Endothelial cell of umbilical vein (primary cell): ENCODE measurements at regions not wholly inside any gene's neighbourhood (a gene's known extent, or its start where the extent isn't known, plus 50 kb on each side); places are given as distances from the start of the nearest gene placed in this dataset.

Experiments
- BruUV-seq: library from RNA; stranded (reverse); fragments of 400-500 nt; replicated peaks from 2 replicates; lab custom pipeline; 2021; lab: Mats Ljungman, UMichigan
- CTCF ChIA-PET: fragments of 300-600, 350-600 bp; sonication (Branson Sonifier 250); formaldehyde crosslinking; loops from one replicate; lab custom pipeline; 2021; ENCODE audit warnings: antibody characterized with exemption, inconsistent platforms; lab: Charles Lee
- POLR2A ChIA-PET: fragments of 300-600, 350-600 bp; sonication (Branson Sonifier 250); formaldehyde crosslinking; loops from one replicate; lab custom pipeline; 2021; ENCODE audit warnings: antibody characterized with exemption, inconsistent platforms; lab: Charles Lee
- DNase-seq: peaks from one replicate; pipeline ENCODE4 v3.0.0-alpha.2; 2011; ENCODE audit warnings: low read depth, low spot score
- FAIRE-seq: peaks from 2 replicates; lab custom pipeline; 2011; peaks lifted over from hg19 to GRCh38; lab: Jason Lieb, UNC
- H2AFZ ChIP-seq: 2 replicates; pipeline ENCODE4 v1.6.0; 2012; ENCODE audit warnings: low read depth, low read length, control low read depth, inconsistent platforms
- H3K27ac ChIP-seq: 2 replicates; pipeline ENCODE4 v1.5.1; 2011; ENCODE audit warnings: low read depth, mild to moderate bottlenecking, control low read depth, low read length, moderate library complexity; ENCODE audit not compliant: insufficient read depth
- H3K27me3 ChIP-seq, 2 experiments: 2 replicates each; pipeline versions ENCODE4 v1.6.0 to v1.6.1; 2011; ENCODE audit warnings: low read length in 2 of 2, mixed read lengths in 1 of 2; ENCODE audit not compliant: control insufficient read depth in 2 of 2, insufficient read depth in 2 of 2
- H3K36me3 ChIP-seq, 2 experiments: 2 replicates in 1 of 2; 3 replicates in 1 of 2; pipeline ENCODE4 v1.5.1; 2011; ENCODE audit warnings: low read length in 2 of 2, mild to moderate bottlenecking in 1 of 2, moderate library complexity in 1 of 2; ENCODE audit not compliant: control insufficient read depth in 2 of 2, insufficient read depth in 2 of 2; ENCODE audit errors: extremely low read depth in 1 of 2
- H3K4me1 ChIP-seq: 3 replicates; pipeline ENCODE4 v1.5.1; 2011; ENCODE audit warnings: mild to moderate bottlenecking, low read length; ENCODE audit not compliant: control insufficient read depth, insufficient read depth; ENCODE audit errors: extremely low read depth
- H3K4me2 ChIP-seq: 2 replicates; pipeline ENCODE4 v1.6.1; 2011; ENCODE audit warnings: low read length, control low read depth, mixed read lengths; ENCODE audit not compliant: insufficient read depth
- H3K4me3 ChIP-seq, 3 experiments: fragments of 200-600 bp in 1 of 3; sonication (generic), shearing (Covaris generic) in 1 of 3; replicated peaks in 1 of 3; 2 replicates each; pipeline ENCODE4 v1.5.1; 2011 to 2016; ENCODE audit warnings: control low read depth in 3 of 3, low read length in 3 of 3, mild to moderate bottlenecking in 2 of 3, inconsistent platforms in 1 of 3, low read depth in 1 of 3, moderate library complexity in 1 of 3; ENCODE audit not compliant: insufficient read depth in 1 of 3
- H3K79me2 ChIP-seq: 2 replicates; pipeline ENCODE4 v1.6.0; 2012; ENCODE audit warnings: low read length, inconsistent platforms; ENCODE audit not compliant: control insufficient read depth, insufficient read depth
- H3K9ac ChIP-seq: replicated peaks from 2 replicates; pipeline ENCODE3; 2011; ENCODE audit warnings: low read length, control low read depth; ENCODE audit not compliant: insufficient read depth; ENCODE audit errors: extremely low read depth
- H3K9me1 ChIP-seq: replicated peaks from 3 replicates; pipeline ENCODE4 v1.6.0; 2011; ENCODE audit warnings: mild to moderate bottlenecking, low read length; ENCODE audit not compliant: control insufficient read depth, insufficient read depth; ENCODE audit errors: extremely low read depth
- H3K9me3 ChIP-seq: replicated peaks from 2 replicates; pipeline ENCODE4 v1.5.1; 2012; ENCODE audit warnings: low read length, inconsistent platforms; ENCODE audit not compliant: control insufficient read depth, insufficient read depth
- H4K20me1 ChIP-seq: replicated peaks from 2 replicates; pipeline ENCODE3; 2011; ENCODE audit warnings: mild to moderate bottlenecking, low read length; ENCODE audit not compliant: control insufficient read depth, insufficient read depth; ENCODE audit errors: extremely low read depth
- CTCF ChIP-seq, 2 donors: IDR thresholded peaks; 1 replicate in 1 of 2; 2 replicates in 1 of 2; pipeline ENCODE4 v1.5.1; 2011; ENCODE audit warnings: low read length in 2 of 2, mild to moderate bottlenecking in 2 of 2, moderate library complexity in 2 of 2, control low read depth in 1 of 2, inconsistent platforms in 1 of 2, low read depth in 1 of 2; ENCODE audit not compliant: insufficient read depth in 1 of 2; ENCODE audit errors: extremely low read depth in 1 of 2
- EZH2 ChIP-seq: IDR thresholded peaks from 2 replicates; pipeline ENCODE4 v1.6.1; 2012; ENCODE audit warnings: borderline replicate concordance, low read depth, mild to moderate bottlenecking, moderate library complexity, low read length, inconsistent platforms; ENCODE audit not compliant: severe bottlenecking
- FOS ChIP-seq: IDR thresholded peaks from 2 replicates; pipeline ENCODE4 v1.6.1; 2011; ENCODE audit warnings: mild to moderate bottlenecking, low read length, moderate library complexity, borderline replicate concordance; ENCODE audit not compliant: insufficient read depth
- GATA2 ChIP-seq: IDR thresholded peaks from 2 replicates; pipeline ENCODE4 v1.7.0; 2011; ENCODE audit warnings: low read depth, mild to moderate bottlenecking, moderate library complexity, mixed read lengths, low read length; ENCODE audit not compliant: insufficient read length, insufficient read depth
- JUN ChIP-seq: IDR thresholded peaks from 2 replicates; pipeline ENCODE4 v1.6.1; 2011; ENCODE audit warnings: borderline replicate concordance, low read depth; ENCODE audit not compliant: insufficient read length, insufficient read depth
- MAX ChIP-seq: IDR thresholded peaks from 2 replicates; pipeline ENCODE4 v1.6.1; 2011; ENCODE audit not compliant: insufficient read depth, insufficient read length
- MYC ChIP-seq: IDR thresholded peaks from one replicate; pipeline ENCODE4 v1.6.1; 2011; ENCODE audit warnings: mild to moderate bottlenecking, low read depth, low read length
- POLR2A ChIP-seq: IDR thresholded peaks from 2 replicates; pipeline ENCODE4 v1.6.1; 2012; ENCODE audit warnings: low read depth, mild to moderate bottlenecking, control low read depth, low read length
- POLR2AphosphoS5 ChIP-seq: IDR thresholded peaks from 2 replicates; pipeline ENCODE4 v1.6.1; 2012; ENCODE audit warnings: low read depth, mild to moderate bottlenecking, control low read depth, low read length, moderate library complexity; ENCODE audit not compliant: insufficient read depth
- dilution Hi-C: fragments of 300-500 bp; cut with MboI; formaldehyde crosslinking; loops from one replicate; pipeline ENCODE4 v1.15.0; 2019; ENCODE audit warnings: low sequenced_read_pairs; ENCODE audit not compliant: extremely low pct_ligation_motif_present
- intact Hi-C: fragments of 100-400 bp; cut with micrococcal nuclease; formaldehyde crosslinking; loops from one replicate; pipeline ENCODE4 v1.10.0; 2022

GRCh38 chr2:19542796-19543662, 184.6 kb upstream of the OSR1 start:
- dilution Hi-C loops (no loop called here), intact Hi-C loops (no loop called here)
- Histone ChIP-seq H3K4me3 (no peak overlapping the region), H3K9me3 (no peaks in the 10 kb centered on the region), H3K9ac (no peak overlapping the region), H2AFZ (no peak overlapping the region), H3K27ac (no peak overlapping the region), H3K4me2 (no peak overlapping the region), H3K9me1 (no peaks in the 10 kb centered on the region), H3K79me2 (no peaks in the 10 kb centered on the region), H3K36me3 (no peaks in the 10 kb centered on the region), H4K20me1 (no peaks in the 10 kb centered on the region), H3K4me1 (no peaks in the 10 kb centered on the region), H3K27me3 (no peaks in the 10 kb centered on the region)
- no peak for TF ChIP-seq MYC
- TF ChIP-seq GATA2 = no peak
- TF ChIP-seq CTCF (IDR thresholded peaks at IDR 0.05; ENCODE audit: extremely low read depth in 1 of 2, insufficient read depth in 1 of 2, low read depth in 1 of 2, low read length in 2 of 2) = no peak
- TF ChIP-seq EZH2 = no peak
- no peak for TF ChIP-seq POLR2AphosphoS5
- TF ChIP-seq MAX = no peak
- TF ChIP-seq JUN = no peak
- TF ChIP-seq POLR2A = no peak
- TF ChIP-seq FOS = no peak
- BruUV-seq = no TSS peak
- CTCF ChIA-PET = no interaction called here
- DNase-seq (no peak), FAIRE-seq (no peak)
- POLR2A ChIA-PET = no interaction called here
